GM21526 (cell line): ENCODE measurements at regions not wholly inside any gene's neighbourhood (a gene's known extent, or its start where the extent isn't known, plus 50 kb on each side); places are given as distances from the start of the nearest gene placed in this dataset.
"Not testable (repeated sequence)": the region's sequence is repeated elsewhere in the genome, so short reads cannot be mapped to it uniquely, and the experiment has no call there.

Experiments
- ATAC-seq: cut with Tn5 transposase; IDR thresholded peaks from one replicate; pipeline ENCODE4 v1.9.1; 2021; ENCODE audit warnings: moderate library complexity; ENCODE audit not compliant: unreplicated experiment, low FRiP score

GRCh38 chrX:98294310-98294709 lies 1410.6 kb downstream of the RPA4 start:
- no peak for ATAC-seq

GRCh38 chrX:98296129-98296528 lies 1412.4 kb downstream of the RPA4 start:
- no peak for ATAC-seq

- no peak for ATAC-seq
These were observed 1416.1 kb downstream of the RPA4 start for GRCh38 chrX:98299785-98300184.

GRCh38 chrX:98300536-98300935 lies 1416.8 kb downstream of the RPA4 start:
- ATAC-seq: not testable (repeated sequence)

- no peak for ATAC-seq
These were observed 1447.7 kb downstream of the RPA4 start for GRCh38 chrX:98331407-98331806.

- ATAC-seq: no peak
These were observed 1454.8 kb downstream of the RPA4 start for GRCh38 chrX:98338544-98338943.

GRCh38 chrX:98350940-98351339 lies 1467.2 kb downstream of the RPA4 start:
- ATAC-seq: no peak

- ATAC-seq: no peak
These were observed 1473.4 kb downstream of the RPA4 start for GRCh38 chrX:98357146-98357545.

GRCh38 chrX:98362630-98363029 lies 1478.9 kb downstream of the RPA4 start:
- no peak for ATAC-seq

- no peak for ATAC-seq
These were observed 1488.3 kb downstream of the RPA4 start for GRCh38 chrX:98371994-98372393.

GRCh38 chrX:98379134-98379533 lies 1495.4 kb downstream of the RPA4 start:
- ATAC-seq: no peak

GRCh38 chrX:98380106-98380505 lies 1496.4 kb downstream of the RPA4 start:
- ATAC-seq: no peak

- ATAC-seq: no peak
These were observed 1496.8 kb downstream of the RPA4 start for GRCh38 chrX:98380556-98380955.

- ATAC-seq: no peak
These were observed 1514.8 kb downstream of the RPA4 start for GRCh38 chrX:98398542-98398941.

GRCh38 chrX:98405376-98405775 lies 1521.7 kb downstream of the RPA4 start:
- ATAC-seq: no peak

- ATAC-seq: no peak
These were observed 1523.9 kb downstream of the RPA4 start for GRCh38 chrX:98407584-98407983.

GRCh38 chrX:98409867-98410266 lies 1526.2 kb downstream of the RPA4 start:
- ATAC-seq: no peak

- no peak for ATAC-seq
These were observed 1528.3 kb downstream of the RPA4 start for GRCh38 chrX:98412058-98412457.

GRCh38 chrX:98422536-98422935 lies 1538.8 kb downstream of the RPA4 start:
- ATAC-seq: no peak

- no peak for ATAC-seq
These were observed 1548.7 kb downstream of the RPA4 start for GRCh38 chrX:98432413-98432812.

- no peak for ATAC-seq
These were observed 1564.8 kb downstream of the RPA4 start for GRCh38 chrX:98448524-98448923.

- ATAC-seq: no peak
These were observed 1568.7 kb downstream of the RPA4 start for GRCh38 chrX:98452456-98452855.

- ATAC-seq: no peak
These were observed 1576.0 kb downstream of the RPA4 start for GRCh38 chrX:98459669-98460068.
